Body of pancreas (tissue), 4 donors: ENCODE measurements at regions not wholly inside any gene's neighbourhood (a gene's known extent, or its start where the extent isn't known, plus 50 kb on each side); places are given as distances from the start of the nearest gene placed in this dataset.
"Not testable (repeated sequence)": the region's sequence is repeated elsewhere in the genome, so short reads cannot be mapped to it uniquely, and the experiment has no call there.

ENCODE experiments used
- ATAC-seq: fragments of 150-250 bp; one replicate; pipeline ENCODE4 v1.9.1; 2016
- DNase-seq, 4 donors: peaks; one replicate each; pipeline ENCODE4 v3.0.0-alpha.2; 2019
- H3K27ac ChIP-seq, 4 donors: fragments of 200-600 bp; sonication (generic); 1 replicate in 3 of 4; 2 replicates in 1 of 4; pipeline versions ENCODE4 v1.5.1 to v1.6.1; 2016 to 2019; ENCODE audit warnings: mild to moderate bottlenecking in 1 of 4, mixed read lengths in 1 of 4, moderate library complexity in 1 of 4
- H3K27me3 ChIP-seq, 2 donors: fragments of 200-600 bp; sonication (generic); one replicate each; pipeline ENCODE4 v1.6.0; 2016; ENCODE audit warnings: mild to moderate bottlenecking in 1 of 2
- H3K36me3 ChIP-seq, 2 donors: fragments of 200-600 bp; sonication (generic); replicated peaks in 1 of 2; 2 replicates each; pipeline ENCODE4 v1.5.1; 2016; ENCODE audit warnings: low read depth in 2 of 2; ENCODE audit not compliant: insufficient read depth in 1 of 2
- H3K4me1 ChIP-seq: fragments of 200-600 bp; sonication (generic); one replicate; pipeline ENCODE4 v1.6.0; 2016
- H3K4me3 ChIP-seq, 2 donors: fragments of 200-600 bp; sonication (generic); 1 replicate in 1 of 2; 2 replicates in 1 of 2; pipeline ENCODE4 v1.5.1; 2016 to 2019
- H3K9me3 ChIP-seq, 3 donors: fragments of 200-600 bp; sonication (generic); 1 replicate in 2 of 3; 2 replicates in 1 of 3; pipeline ENCODE4 v1.5.1; 2016
- POLR2A ChIP-seq, 3 donors: fragments of 450-650 bp; IDR thresholded peaks; one replicate each; pipeline ENCODE4 v1.6.1; 2016; ENCODE audit warnings: antibody characterized with exemption in 3 of 3, mild to moderate bottlenecking in 2 of 3
- WGBS, 2 donors: methylation state at CpG; one replicate each; pipeline ENCODE4 v1.1.5; 2017; 5-methylcytosine and 5-hydroxymethylcytosine counted together
- intact Hi-C: fragments of 100-400 bp; cut with DNase I; formaldehyde crosslinking; loops from one replicate; pipeline ENCODE4 v1.15.1; 2023
- TF ChIP-seq, protein P1 (sequence below), 7 experiments: fragments of 450-650 bp in 4 of 7; fragments of 200-600 bp in 3 of 7; sonication (generic) in 3 of 7; IDR thresholded peaks; one replicate each; pipeline ENCODE4 v1.5.1; 2016 to 2019; ENCODE audit warnings: antibody characterized with exemption in 7 of 7

DNA sequence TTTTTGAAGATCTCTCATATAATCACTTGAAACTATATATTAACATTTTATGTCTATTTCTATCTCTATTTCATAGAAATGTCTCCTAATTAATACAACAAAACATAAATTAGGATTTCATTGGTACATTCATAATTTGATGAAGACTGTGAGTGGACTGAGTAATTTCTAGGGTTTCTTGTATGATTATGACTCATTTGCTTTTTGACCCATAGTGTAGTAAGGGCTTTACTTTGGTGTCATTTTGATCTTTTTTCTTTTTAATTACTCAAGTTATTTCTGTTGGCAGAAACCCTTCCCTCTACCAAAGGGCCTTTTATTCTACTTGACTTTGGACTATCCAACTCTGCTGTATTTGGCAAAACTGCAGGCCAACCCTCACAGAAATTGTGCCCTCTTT is 207.9 kb upstream of the MAGEB16 start:
- Histone ChIP-seq H3K27me3 (no peaks in the 10 kb centered on the region), H3K9me3 (no peaks in the 10 kb centered on the region), H3K4me1 (no peaks in the 10 kb centered on the region), H3K27ac (no peak overlapping the region), H3K4me3 (no peak overlapping the region), H3K36me3 (no peaks in the 10 kb centered on the region)
- TF ChIP-seq POLR2A (IDR thresholded peaks at IDR 0.05), result no peak
- TF ChIP-seq, protein P1, sequence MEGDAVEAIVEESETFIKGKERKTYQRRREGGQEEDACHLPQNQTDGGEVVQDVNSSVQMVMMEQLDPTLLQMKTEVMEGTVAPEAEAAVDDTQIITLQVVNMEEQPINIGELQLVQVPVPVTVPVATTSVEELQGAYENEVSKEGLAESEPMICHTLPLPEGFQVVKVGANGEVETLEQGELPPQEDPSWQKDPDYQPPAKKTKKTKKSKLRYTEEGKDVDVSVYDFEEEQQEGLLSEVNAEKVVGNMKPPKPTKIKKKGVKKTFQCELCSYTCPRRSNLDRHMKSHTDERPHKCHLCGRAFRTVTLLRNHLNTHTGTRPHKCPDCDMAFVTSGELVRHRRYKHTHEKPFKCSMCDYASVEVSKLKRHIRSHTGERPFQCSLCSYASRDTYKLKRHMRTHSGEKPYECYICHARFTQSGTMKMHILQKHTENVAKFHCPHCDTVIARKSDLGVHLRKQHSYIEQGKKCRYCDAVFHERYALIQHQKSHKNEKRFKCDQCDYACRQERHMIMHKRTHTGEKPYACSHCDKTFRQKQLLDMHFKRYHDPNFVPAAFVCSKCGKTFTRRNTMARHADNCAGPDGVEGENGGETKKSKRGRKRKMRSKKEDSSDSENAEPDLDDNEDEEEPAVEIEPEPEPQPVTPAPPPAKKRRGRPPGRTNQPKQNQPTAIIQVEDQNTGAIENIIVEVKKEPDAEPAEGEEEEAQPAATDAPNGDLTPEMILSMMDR (IDR thresholded peaks at IDR 0.05), result no peak
- intact Hi-C loops, result no loop called here
- ATAC-seq, result no peak
- DNase-seq, result no peak

DNA sequence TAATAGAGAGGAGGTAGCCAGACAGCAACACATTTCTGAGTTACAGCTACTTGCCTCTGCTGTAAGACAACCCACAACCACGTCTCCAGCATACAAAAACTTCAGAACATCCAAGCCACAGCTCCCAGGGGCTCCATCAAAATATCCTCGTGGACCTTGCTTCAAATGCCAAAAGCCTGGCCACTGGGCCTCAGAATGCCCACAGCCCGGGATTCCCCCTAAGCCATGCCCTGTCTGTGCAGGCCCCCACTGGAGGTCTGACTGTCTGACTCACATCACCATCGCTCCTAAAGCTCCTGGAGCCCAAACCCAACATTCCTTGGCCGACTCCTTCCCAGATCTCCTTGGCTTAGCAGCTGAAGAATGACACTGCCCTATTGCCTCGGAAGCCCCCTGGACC is 186.6 kb upstream of the MAGEB16 start:
- ATAC-seq, H3K27me3 ChIP-seq, H3K4me1 ChIP-seq, H3K9me3 ChIP-seq, DNase-seq, H3K4me3 ChIP-seq, H3K27ac ChIP-seq, H3K36me3 ChIP-seq, intact Hi-C loops: not testable (repeated sequence)
- WGBS, 2 donors, result 29 to 64% methylated on average over 1 to 6 of the region's 6 CpGs

DNA sequence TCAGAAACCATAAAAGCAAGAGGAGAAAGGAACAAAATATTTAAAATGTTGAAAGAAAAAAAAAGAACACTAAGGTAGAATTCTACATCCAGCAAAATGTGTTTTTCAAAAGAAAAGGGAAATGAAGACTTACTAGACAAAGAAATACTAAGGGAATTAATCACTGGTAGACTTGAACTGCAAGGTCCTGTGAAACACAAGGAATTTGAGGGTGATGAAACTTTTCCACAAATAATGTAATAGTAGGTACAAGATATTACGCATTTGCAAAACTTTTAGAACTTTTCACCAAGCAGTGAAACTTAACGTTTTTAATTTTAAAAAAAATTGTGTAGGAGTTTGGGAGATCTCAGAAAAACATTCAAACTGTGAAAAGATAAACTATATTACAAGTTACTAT is 180.3 kb upstream of the MAGEB16 start:
- 65 to 68% methylated on average over 2 of the region's 2 CpGs for WGBS, 2 donors
- intact Hi-C loops, result no loop called here

DNA sequence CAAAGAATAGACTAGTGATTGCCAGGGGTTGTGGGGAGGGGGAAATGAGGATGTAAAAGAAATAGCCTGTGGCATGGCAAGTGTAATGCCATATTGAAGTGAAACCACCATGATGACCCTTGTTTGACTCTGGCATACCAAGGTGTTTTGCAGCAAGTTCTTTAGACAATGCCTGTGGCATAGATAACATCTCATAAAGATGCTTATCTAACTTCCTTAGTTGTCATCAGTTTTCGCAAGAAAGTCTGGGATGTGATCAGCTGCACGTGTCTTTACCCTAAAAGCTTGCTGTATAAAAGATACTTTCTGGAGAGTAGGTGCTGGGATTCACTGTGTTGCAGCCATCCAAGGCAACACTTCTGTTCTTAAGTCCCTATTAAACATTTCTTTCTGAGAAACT is 176.1 kb upstream of the MAGEB16 start:
- Histone ChIP-seq H3K9me3 (no peaks in the 10 kb centered on the region), H3K36me3 (no peaks in the 10 kb centered on the region), H3K27me3 (no peaks in the 10 kb centered on the region), H3K4me3 (no peak overlapping the region), H3K4me1 (no peaks in the 10 kb centered on the region), H3K27ac (no peak overlapping the region)
- DNase-seq (no peak), ATAC-seq (no peak)
- 76 to 77% methylated on average over 2 of the region's 2 CpGs for WGBS, 2 donors
- intact Hi-C loops, result no loop called here
- no peak for TF ChIP-seq POLR2A (IDR thresholded peaks at IDR 0.05)
- TF ChIP-seq, protein P1 (IDR thresholded peaks at IDR 0.05), result no peak

More for the DNA sequence above, 180.3 kb upstream of the MAGEB16 start:
- ATAC-seq, result no peak
- Histone ChIP-seq H3K9me3 (no peaks in the 10 kb centered on the region), H3K4me3 (no peak overlapping the region), H3K27ac (no peak overlapping the region), H3K4me1 (no peaks in the 10 kb centered on the region), H3K36me3 (no peaks in the 10 kb centered on the region), H3K27me3 (no peaks in the 10 kb centered on the region)
- DNase-seq, result no peak
- TF ChIP-seq, protein P1 (IDR thresholded peaks at IDR 0.05), result no peak
- no peak for TF ChIP-seq POLR2A (IDR thresholded peaks at IDR 0.05)

DNA sequence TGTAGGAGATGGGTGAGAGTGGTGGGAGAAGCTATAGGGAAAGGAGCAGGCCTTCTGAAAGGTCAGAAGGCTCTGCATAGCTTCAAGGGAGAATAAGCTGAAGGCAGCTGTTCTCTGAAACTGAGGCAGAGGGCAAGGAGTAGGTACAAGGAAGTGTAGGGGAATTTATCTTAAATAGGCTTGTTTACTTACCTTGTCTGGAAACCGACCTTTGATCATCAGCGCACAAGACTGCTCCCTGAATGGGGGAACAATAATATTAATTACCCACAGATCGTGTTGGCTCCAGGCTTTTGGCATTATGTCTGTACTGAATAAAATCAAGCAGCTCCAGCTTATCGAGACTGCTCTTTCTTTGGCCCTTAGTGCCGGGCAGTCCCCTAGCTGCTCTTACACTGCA is 175.5 kb upstream of the MAGEB16 start:
- H3K27ac ChIP-seq, result no peak overlapping the region
- H3K4me3 ChIP-seq, result no peak overlapping the region
- H3K27me3 ChIP-seq, result no peaks in the 10 kb centered on the region
- intact Hi-C loops, result no loop called here
- H3K36me3 ChIP-seq, result no peaks in the 10 kb centered on the region
- no peaks in the 10 kb centered on the region for H3K4me1 ChIP-seq
- 43 to 49% methylated on average over 5 of the region's 5 CpGs for WGBS, 2 donors
- no peaks in the 10 kb centered on the region for H3K9me3 ChIP-seq
- TF ChIP-seq, protein P1 (IDR thresholded peaks at IDR 0.05), result no peak
- TF ChIP-seq POLR2A (IDR thresholded peaks at IDR 0.05), result no peak
- DNase-seq (no peak), ATAC-seq (no peak)
